HK-2 (cell line): ENCODE measurements at regions not wholly inside any gene's neighbourhood (a gene's known extent, or its start where the extent isn't known, plus 50 kb on each side); places are given as distances from the start of the nearest gene placed in this dataset.

Source experiments
- DNase-seq: peaks from one replicate; pipeline ENCODE4 v3.0.0-alpha.2; 2018; ENCODE audit not compliant: unreplicated experiment

DNA sequence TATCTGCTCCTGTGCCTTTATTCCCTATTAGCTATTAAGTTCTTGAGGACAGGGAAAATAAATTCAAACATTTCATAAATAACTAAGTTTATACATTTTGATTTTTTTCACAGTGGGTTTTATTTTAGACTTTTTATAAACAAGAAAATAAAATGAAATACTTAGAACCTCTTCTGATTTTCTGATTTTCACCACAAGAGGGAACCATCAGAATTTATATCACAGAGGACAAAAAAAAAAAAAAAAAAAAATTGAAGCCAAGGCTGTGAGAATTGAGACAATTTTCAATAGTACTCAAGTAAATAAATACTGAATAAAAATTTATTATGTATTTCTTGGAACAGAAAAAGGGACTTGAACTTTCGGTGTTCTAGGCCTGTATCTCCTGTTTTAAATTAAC is 288.1 kb downstream of the SH3BGRL start:
- DNase-seq = no peak

DNA sequence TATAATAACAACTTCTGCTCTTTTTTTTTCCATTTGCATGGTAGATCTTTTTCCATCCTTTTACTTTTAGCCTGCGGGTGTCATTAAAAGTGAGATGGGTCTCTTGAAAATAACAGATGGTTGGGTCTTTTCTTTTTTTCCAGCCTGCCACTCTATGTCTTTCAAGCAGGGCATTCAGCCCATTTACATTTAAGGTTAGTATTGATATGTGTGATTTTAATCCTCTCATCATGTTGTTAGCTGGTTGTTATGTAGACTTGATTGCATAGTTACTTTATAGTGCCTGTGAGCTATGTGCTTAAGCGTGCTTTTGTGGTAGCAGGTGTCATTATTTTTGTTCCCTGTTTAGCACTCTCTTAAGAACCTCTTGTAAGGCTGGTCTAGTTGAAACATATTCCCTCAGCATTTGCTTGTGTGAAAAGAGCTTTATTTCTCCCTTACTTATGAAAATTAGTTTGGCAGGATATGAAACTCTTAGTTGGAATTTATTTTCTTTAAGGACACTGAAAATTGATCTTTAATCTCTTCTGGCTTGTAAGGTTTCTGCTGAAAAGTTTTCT is 326.1 kb downstream of the SH3BGRL start:
- DNase-seq = no peak

DNA sequence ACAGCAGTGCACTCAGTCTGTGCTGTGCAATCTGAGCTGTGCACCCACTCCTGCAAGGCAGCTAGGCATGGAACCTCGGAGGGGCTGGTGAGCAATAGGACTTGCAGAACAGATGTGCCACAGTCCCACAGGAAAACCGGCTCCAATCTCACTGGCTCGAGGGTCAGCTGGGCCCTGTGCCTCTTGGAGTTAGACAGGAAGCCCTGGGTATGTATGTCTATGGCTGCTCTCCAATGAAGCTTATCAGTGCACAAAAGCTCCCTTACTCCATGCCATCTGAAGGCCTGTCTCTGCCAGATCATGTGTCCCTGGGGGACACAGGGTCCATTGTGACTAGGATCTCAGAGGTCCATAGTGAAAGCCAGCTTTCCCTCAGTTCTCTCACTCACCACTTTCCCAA is 335.8 kb downstream of the SH3BGRL start:
- DNase-seq = no peak

DNA sequence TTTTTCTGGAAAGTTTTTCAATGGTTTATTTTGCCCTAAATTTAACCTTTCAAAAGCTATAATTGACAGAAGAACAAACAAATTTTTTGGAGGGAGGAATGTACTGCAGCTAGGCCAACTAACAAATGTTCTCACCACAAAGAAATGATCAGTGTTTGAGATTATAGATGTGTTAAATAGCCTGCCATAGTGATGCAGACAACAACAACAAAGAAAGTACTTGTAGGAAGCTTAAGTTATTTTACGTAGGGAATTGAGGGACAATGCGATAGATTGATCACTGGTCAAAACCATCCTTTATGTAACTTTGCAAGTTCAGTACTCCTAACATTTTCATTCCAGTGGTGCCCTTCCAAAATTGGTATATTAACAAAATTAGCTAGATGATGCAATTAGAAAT is 340.4 kb downstream of the SH3BGRL start:
- DNase-seq = no peak

DNA sequence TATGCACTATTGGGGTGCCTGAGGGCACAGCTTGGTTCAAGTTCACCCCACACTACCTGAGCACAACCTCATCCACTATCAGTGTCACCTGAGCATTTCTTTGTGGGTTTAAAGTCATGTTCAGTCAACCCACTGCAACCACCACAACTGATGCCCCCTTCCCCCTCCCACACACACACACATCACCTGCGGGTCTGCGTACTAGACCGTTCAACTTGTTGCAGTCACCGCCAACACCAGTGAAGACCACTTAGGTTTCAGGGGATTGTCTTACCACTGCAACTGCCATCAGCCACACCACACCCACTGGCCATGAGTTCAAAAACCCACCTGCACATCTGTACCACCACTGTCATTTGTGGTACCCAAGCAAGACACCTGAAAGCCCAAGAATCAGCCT is 355.0 kb downstream of the SH3BGRL start:
- DNase-seq = no peak

DNA sequence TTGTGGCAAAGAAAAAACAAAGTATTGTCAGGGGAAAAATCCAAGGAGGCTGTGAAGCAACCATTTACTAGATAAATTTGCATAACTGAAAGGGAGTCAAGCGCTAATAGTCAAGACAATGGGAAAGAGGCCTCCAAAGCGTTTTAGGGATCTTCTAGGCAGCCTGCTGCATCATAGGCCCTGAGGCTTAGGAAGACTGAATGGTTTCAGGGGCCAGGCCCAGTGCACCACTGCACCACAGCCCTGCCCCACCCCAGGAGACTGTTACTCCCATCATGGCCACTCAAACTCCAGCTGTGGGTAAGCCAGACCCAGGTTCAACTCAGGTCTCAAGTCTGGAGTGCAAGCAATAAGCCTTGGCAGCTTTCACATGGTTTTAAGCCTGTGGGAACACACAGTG is 362.9 kb downstream of the SH3BGRL start:
- no peak for DNase-seq

DNA sequence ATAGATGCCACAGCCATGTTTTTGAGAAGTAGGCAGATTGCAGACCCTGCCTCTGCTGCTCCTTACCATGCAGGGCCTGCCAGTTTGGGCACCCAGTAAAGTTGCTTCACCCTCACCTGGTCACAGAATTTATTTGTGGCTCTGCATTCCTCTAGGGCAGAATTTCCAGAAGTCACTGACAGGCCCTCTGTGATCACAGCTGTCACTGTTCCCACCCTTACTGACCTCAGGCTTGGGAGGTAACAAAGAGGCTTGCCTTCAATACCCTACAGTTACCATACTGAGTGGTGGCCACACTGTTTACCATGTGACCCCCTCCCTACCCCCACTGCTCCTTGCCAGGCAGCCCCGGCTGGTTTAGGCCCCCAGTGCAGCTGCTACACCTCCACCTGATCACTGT is 375.1 kb downstream of the SH3BGRL start:
- no peak for DNase-seq

DNA sequence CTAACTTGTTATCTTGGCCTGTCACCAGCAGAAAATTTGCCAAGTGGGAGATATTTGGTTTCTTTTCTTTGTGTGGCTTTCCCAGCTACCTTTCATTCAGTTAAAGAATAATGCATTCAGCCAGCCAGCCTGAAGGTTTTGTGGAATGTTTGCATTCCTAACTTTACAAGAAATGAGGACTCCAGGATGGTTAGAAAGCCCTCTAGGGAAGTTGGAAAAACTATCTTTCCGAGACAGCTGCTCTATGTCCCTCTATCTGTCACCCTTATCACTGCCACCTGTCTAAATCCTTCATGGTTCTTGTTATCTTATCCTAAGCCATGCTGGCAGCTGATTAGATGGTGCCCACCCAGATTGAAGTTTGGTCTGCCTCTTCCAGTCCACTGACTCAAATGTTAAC is 384.2 kb downstream of the SH3BGRL start:
- DNase-seq = no peak

DNA sequence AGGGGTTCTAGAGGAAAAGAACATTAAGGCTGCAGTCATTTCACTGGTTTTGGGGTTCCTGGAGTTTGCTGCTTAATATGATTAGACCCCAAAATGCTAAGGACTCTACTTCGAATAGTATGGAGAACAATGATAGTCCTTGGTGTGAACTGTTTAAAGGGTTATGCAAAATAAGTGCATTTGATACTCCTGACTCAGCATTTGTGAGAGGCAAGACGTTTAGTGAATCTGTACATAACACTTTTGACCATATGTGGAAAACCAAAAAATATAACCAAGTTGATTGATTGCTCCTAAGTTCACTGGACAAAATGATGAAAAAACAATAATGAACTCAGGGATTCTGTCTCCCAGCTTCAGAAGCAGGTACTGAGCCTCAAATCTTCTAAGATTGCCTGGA is 414.1 kb downstream of the SH3BGRL start:
- no peak for DNase-seq

DNA sequence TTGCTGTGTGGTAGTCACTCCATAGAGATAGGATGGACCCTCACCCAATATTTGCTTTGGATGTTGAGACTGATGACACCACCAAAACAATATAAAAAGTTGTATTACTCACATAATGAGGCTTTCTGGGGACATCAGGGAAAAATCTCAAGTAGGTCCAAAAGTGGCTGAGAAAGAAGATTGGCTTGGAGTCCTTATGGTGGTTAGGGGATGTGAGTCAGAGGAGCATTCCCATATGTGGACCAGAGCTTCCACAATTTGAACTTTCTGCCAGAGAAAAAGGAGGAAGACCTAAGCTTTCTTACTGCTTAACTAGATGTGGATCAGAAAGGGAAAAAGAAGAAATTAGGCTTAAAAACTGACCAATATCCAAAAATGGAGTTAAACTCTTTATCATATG is 460.5 kb downstream of the SH3BGRL start:
- no peak for DNase-seq

DNA sequence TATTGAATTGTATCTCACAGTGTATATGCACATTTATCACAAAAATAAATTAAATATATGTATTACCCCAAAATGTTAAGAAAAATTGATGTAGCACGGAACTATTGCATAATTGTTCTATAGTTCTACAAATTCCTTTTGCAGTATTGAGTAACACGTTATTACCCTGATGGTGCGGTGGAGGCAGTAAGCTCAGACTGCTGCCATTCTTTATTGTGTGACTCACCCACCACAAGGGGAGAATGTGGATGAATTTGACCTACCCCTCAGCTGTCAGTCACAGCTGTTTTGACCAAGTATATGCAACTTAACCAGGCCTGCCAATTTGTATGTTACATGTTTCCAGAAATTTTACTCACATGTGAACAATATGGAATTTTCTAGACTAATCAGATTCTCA is 506.6 kb downstream of the SH3BGRL start:
- peak; percentile 2 for DNase-seq

DNA sequence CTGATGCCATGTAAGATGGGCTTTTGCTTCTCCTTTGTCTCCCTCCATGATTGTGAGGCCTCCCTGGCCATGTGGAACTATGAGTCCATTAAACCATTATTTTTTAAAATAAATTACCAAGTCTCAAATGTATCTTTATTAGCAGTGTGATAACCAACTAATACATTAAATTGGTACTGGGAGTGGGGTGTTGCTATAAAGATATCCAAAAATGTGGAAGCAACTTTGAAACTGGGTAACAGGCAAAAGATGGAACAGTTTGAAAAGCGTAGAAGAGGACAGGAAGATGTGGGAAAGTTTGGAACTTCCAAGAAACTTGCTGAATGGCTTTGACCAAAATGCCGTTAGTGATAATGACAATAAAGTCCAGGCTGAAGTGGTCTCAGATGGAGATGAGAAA is 526.7 kb downstream of the SH3BGRL start:
- DNase-seq = no peak

DNA sequence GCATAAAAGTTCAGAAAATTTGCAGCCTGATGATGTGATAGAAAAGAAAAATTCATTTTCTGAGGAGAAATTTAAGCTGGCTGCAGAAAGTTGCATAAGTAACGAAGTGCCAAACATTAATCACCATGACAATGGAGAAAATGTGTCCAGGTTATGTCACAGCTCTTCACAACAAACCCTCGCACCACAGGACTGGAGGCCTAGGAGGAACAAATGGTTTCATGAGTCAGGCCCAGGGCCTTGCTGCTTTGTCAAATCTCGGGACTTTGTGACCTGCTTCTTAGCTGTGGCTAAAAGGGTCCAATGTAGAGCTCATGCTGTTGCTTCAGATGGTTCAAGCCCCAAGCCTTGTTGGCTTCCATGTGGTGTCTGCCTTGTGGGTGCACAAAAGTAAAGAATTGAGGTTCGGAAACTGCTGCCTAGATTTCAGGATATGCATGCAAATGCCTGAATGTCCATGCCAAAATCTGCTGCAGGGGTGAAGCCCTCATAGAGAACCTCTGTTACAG is 527.4 kb downstream of the SH3BGRL start:
- no peak for DNase-seq

DNA sequence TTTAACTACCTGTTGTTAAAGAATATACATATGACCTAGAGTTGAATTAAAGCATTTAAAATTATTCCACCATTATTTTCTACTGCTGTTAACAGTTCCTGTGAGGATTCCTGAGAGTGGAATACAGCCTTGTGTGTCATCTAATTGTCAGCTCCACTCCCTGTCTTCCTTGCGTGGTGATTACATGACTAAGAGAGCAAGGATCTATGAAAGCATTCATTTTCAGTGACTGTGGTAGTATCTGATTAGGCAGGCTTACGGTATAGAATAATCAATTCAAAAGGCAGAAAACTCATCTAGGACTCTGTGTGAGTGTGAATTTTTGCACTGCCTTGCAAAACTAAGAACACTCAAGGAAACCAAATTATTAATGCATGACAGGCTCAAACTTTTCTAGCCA is 577.8 kb downstream of the SH3BGRL start:
- DNase-seq = no peak

DNA sequence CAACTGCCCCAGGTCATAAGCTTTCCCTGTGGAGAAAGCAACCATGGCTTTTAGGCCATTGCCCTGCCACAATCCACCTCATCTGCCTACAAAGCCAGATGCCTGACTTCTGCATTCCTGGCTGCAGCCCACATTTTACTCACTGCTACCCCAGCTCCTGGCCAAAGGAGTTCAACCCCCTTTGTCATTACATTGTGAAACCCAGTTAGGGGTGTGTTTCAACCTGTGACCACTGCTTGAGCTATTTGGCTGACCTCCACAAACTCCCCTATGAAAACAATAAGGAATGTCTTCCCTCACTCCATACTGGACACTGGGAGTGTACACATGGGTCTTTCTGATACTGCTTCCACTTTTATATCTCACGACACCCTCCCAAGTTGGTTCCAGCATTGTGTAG is 589.2 kb downstream of the SH3BGRL start:
- no peak for DNase-seq
